Neural progenitor cell (in vitro differentiated cells): ENCODE measurements at regions not wholly inside any gene's neighbourhood (a gene's known extent, or its start where the extent isn't known, plus 50 kb on each side); places are given as distances from the start of the nearest gene placed in this dataset.

Experiments
- CTCF ChIP-seq: fragments of 200-600 bp; sonication (generic); IDR thresholded peaks from 2 replicates; pipeline ENCODE4 v1.5.1; 2017; ENCODE audit warnings: antibody characterized with exemption, mild to moderate bottlenecking
- EZH2phosphoT487 ChIP-seq: fragments of 200-600 bp; sonication (generic); IDR thresholded peaks from 2 replicates; pipeline ENCODE4 v1.6.1; 2017; ENCODE audit warnings: antibody characterized with exemption

- TF ChIP-seq CTCF (no peak), EZH2phosphoT487 (no peak)
Measured at GRCh38 chr20:24316731-24317130, 152.7 kb upstream of the SYNDIG1 start.
